HUES48 (cell line): ENCODE measurements at regions not wholly inside any gene's neighbourhood (a gene's known extent, or its start where the extent isn't known, plus 50 kb on each side); places are given as distances from the start of the nearest gene placed in this dataset.

Source experiments
- H3K27ac ChIP-seq: one replicate; pipeline ENCODE4 v1.7.0; 2013; ENCODE audit warnings: low read depth, low read length, inconsistent platforms
- H3K27me3 ChIP-seq: 2 replicates; pipeline ENCODE4 v1.6.1; 2013; ENCODE audit warnings: mild to moderate bottlenecking, low read length; ENCODE audit not compliant: control insufficient read depth, insufficient read depth
- H3K36me3 ChIP-seq: 2 replicates; pipeline ENCODE4 v1.6.1; 2013; ENCODE audit warnings: low read length; ENCODE audit not compliant: control insufficient read depth, insufficient read depth
- H3K4me1 ChIP-seq: 2 replicates; pipeline ENCODE4 v1.6.1; 2013; ENCODE audit warnings: mild to moderate bottlenecking, low read length; ENCODE audit not compliant: control insufficient read depth, insufficient read depth
- H3K4me3 ChIP-seq: 2 replicates; pipeline ENCODE4 v1.5.1; 2013; ENCODE audit warnings: mild to moderate bottlenecking, low read depth, low read length
- H3K9ac ChIP-seq: 2 replicates; pipeline ENCODE4 v1.6.1; 2013; ENCODE audit warnings: mild to moderate bottlenecking, low read depth, low read length, moderate library complexity
- H3K9me3 ChIP-seq: 2 replicates; pipeline ENCODE4 v1.6.1; 2013; ENCODE audit warnings: low read length; ENCODE audit not compliant: control insufficient read depth, insufficient read depth

DNA sequence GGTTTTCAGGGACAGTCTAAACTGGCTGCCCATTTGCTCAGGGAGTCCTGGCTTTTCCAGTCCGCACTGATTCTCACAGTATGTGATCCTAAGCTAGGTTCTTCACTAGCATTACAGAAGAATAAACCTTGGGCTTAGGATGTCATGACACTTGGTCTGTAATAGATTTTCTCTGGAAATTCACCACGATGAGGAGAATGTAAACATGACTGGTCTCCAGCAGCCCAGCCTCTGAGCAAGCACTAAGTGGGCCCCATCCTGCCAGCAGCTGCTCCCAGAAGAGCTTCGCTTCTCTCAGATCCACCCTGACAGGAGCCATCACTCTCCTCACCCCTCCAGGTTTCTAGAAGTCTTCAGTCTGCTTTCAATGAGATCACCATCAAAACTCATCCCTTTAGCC, 103.7 kb upstream of the ZPBP start:
- H3K27me3 ChIP-seq: no peaks in the 10 kb centered on the region
- no peak overlapping the region for H3K4me3 ChIP-seq
- no peak overlapping the region for H3K9ac ChIP-seq
- H3K9me3 ChIP-seq: no peaks in the 10 kb centered on the region
- H3K4me1 ChIP-seq: peaks cover 3% of the 10 kb centered on the region; the same call in 1 of the 2 replicates
- no peaks in the 10 kb centered on the region for H3K36me3 ChIP-seq
- H3K27ac ChIP-seq: no peak overlapping the region

DNA sequence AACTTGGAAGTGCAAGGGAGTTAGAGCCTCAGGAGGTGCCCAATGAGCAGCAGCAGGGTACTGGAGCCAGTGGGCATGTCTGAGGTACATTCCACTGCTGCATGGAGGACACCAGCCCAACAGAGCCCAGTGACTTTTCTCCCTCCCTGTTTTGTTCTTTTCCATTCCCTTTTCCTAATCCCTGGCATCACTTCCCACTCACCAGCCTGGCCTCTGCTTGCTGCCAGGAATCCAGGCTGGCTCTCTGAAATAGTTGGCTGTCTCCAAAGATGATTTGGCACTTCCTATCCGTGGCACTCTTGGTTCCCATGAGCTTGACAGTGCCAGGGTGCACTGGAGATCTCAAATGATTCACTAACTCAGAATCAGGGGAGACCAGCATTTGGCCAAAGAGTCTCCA, 97.7 kb upstream of the ZPBP start:
- no peaks in the 10 kb centered on the region for H3K36me3 ChIP-seq
- H3K9ac ChIP-seq: no peak overlapping the region
- H3K4me3 ChIP-seq: no peak overlapping the region
- H3K27ac ChIP-seq: no peak overlapping the region
- H3K9me3 ChIP-seq: no peaks in the 10 kb centered on the region
- H3K27me3 ChIP-seq: no peaks in the 10 kb centered on the region
- no peaks in the 10 kb centered on the region for H3K4me1 ChIP-seq

DNA sequence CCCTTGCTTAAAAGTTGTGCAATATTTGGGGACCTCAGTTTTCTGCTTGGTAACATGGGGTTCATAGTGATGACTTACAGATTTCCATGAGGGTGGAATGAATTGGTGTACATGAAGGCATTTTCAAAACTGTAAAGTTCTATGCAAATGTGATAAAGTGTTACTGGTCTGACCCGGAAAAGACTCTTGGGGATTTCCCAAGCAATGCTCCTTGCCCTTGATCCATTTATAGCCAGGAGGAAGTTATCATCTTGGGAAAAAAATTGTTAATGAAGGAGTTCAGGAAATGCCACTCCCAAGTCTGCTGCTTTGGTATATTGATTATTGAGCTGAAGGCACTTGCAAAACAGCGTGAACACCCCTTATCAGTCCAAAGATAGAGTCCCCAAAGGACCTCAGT, 96.3 kb upstream of the ZPBP start:
- H3K4me1 ChIP-seq: no peaks in the 10 kb centered on the region
- H3K27ac ChIP-seq: no peak overlapping the region
- no peaks in the 10 kb centered on the region for H3K9me3 ChIP-seq
- no peak overlapping the region for H3K4me3 ChIP-seq
- no peaks in the 10 kb centered on the region for H3K27me3 ChIP-seq
- no peak overlapping the region for H3K9ac ChIP-seq
- no peaks in the 10 kb centered on the region for H3K36me3 ChIP-seq

DNA sequence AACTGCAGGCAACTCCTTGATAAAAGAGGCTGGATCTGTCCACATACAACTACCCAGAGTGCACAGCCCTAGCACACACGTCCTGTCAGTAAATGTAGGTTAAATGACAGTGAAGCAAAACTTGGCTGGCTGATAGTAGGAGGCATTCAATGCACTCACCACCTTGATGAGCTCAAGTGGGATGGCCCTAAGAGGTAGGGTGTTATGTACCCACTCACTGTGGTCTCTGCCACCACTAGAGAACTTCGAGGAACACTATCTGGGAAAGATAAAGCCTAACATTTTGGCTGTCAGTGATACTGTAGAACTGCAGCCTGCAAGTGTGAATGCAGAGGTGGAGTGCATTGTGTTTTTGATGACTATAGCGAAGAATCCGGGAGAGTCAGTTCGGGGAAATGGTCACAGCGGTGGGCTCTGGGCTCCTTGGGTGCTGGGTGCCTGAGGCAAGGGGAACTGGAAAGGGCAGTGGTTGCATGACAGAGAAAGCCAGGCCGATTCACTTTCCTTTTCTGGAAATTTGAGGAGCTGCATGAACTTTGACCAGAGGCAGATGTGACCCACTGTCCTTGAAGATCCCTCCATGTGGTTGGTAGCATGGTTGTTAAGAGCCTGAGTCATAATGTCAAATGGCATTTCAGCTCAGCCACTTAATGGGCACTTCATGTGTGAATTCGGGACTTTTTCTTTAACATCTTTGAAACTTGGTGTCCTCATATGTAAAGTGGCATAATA, 93.1 kb upstream of the ZPBP start:
- Histone ChIP-seq H3K9me3 (no peaks in the 10 kb centered on the region), H3K27me3 (no peaks in the 10 kb centered on the region), H3K9ac (no peak overlapping the region), H3K4me1 (peaks cover 7% of the 10 kb centered on the region), H3K27ac (no peak overlapping the region), H3K36me3 (no peaks in the 10 kb centered on the region), H3K4me3 (no peak overlapping the region)

DNA sequence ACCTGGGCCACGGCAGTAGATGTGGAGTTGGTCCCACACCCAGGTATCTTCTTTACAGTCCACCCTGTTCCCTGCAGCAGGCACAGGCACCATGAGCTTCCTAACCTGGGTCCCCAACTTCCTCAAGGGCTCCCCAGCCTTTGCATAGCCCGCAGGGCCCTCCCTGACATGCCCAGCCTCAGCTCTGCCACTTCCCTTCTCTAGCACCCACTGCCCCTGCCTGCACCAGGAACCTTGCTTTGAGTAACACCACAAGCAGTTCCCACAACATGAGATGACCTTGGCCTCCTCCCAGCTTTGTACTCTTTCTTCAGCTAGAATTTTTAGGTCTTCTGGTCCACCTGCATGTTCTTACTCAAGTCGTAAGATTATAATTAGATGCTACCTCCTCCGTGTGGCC, 92.2 kb upstream of the ZPBP start:
- no peaks in the 10 kb centered on the region for H3K36me3 ChIP-seq
- no peaks in the 10 kb centered on the region for H3K27me3 ChIP-seq
- no peak overlapping the region for H3K27ac ChIP-seq
- H3K9me3 ChIP-seq: no peaks in the 10 kb centered on the region
- H3K4me1 ChIP-seq: peaks cover 7% of the 10 kb centered on the region
- no peak overlapping the region for H3K9ac ChIP-seq
- no peak overlapping the region for H3K4me3 ChIP-seq

DNA sequence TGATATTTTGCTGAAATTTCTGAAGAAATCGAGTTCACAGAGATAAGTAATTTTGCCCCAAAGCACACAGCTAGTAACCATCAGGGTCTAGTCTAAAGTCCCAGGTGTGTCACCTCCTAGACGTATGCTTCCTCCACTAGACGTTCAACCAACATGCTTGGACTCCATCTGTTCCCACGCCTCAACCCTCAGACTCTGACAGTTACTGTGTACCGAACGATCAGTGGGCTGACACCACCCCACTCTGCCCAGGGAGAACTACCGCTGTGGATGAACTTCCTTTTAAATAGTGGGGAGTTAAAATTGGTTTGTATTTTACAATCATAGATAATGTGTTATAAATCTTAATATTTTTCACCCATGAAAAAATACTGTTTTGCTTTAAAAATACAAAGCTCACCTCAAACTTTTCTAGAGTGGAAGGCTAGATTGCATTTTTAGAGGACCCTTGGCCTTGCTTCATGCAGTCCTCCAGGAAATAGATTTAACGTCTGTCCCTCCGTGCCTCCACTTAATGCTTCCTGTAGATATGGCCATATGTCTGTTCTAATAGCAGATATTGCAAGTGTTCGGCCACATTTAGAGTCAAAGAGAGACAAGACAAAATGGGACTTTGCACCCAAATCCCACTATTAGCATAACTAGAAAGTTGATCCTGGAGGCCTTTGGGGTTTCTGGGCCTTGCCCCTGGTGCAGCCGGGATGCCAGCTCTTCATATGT, 91.4 kb upstream of the ZPBP start:
- Histone ChIP-seq H3K4me1 (peaks cover 7% of the 10 kb centered on the region), H3K4me3 (no peak overlapping the region), H3K9me3 (no peaks in the 10 kb centered on the region), H3K36me3 (no peaks in the 10 kb centered on the region), H3K9ac (no peak overlapping the region), H3K27me3 (no peaks in the 10 kb centered on the region), H3K27ac (no peak overlapping the region)

DNA sequence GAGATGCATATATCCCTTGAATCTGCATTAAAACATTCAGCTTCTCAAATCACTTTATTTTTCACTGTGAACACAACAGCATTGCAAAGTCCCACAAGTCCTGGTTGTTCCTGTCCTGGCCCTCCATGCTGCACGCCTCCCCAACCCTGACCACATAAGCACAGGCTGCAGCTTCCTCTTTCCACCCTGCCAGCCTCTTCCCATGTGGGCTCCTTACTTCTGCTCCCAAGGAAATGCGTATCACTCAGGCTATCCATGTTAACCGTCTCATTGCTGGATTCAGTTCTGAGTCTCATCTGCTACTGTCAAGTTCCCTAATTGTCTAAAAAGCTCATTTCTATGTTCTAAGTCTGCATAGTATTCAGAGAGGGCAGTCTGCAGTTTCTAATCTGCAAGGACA, 89.7 kb upstream of the ZPBP start:
- no peaks in the 10 kb centered on the region for H3K36me3 ChIP-seq
- H3K9me3 ChIP-seq: no peaks in the 10 kb centered on the region
- H3K27ac ChIP-seq: no peak overlapping the region
- H3K4me3 ChIP-seq: no peak overlapping the region
- H3K27me3 ChIP-seq: no peaks in the 10 kb centered on the region
- H3K4me1 ChIP-seq: peaks cover 7% of the 10 kb centered on the region
- no peak overlapping the region for H3K9ac ChIP-seq

DNA sequence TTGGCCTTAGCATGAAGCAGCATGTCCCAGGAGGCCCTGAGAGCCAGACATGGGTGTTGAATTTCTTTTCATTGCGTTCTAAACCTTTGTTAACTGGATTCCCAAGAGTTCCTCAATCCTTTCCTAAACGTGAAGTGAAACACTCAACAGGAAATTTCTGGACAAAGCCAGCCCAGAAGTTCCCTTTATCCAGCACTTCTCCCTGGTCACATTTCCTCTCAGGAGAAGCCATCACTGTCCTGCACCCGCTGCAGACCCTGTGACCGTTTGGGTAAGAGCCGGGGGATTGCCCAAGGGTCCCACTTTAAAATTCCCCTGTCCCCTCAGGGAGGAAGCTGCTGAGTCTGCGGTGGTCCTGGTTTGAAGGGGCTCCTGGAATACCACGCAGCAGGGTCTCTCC, 88.0 kb upstream of the ZPBP start:
- H3K36me3 ChIP-seq: no peaks in the 10 kb centered on the region
- no peaks in the 10 kb centered on the region for H3K27me3 ChIP-seq
- H3K9ac ChIP-seq: no peak overlapping the region
- H3K27ac ChIP-seq: no peak overlapping the region
- H3K4me3 ChIP-seq: no peak overlapping the region
- H3K9me3 ChIP-seq: no peaks in the 10 kb centered on the region
- peaks cover 7% of the 10 kb centered on the region for H3K4me1 ChIP-seq

DNA sequence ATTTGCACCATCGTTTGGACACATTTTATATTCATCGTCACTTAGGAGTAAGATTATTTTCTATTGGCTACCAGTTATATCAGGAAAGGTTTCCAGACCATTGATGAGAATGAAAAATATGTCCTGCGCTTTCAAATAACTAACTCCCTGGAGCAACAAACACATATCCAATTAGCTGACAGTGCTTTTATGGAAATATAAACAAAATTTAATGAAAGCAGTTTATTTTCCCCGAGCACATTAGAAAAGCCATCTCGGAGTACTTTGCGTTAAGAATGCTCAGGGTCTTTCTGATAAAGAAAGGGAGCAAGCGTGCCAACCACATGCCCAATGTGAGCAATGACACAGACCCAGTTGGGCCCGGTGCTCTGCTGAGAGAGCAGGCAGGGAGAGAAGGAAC, 85.1 kb upstream of the ZPBP start:
- no peak overlapping the region for H3K9ac ChIP-seq
- H3K27me3 ChIP-seq: no peaks in the 10 kb centered on the region
- no peaks in the 10 kb centered on the region for H3K36me3 ChIP-seq
- H3K4me3 ChIP-seq: no peak overlapping the region
- no peaks in the 10 kb centered on the region for H3K9me3 ChIP-seq
- H3K27ac ChIP-seq: no peak overlapping the region
- H3K4me1 ChIP-seq: peaks cover 4% of the 10 kb centered on the region

DNA sequence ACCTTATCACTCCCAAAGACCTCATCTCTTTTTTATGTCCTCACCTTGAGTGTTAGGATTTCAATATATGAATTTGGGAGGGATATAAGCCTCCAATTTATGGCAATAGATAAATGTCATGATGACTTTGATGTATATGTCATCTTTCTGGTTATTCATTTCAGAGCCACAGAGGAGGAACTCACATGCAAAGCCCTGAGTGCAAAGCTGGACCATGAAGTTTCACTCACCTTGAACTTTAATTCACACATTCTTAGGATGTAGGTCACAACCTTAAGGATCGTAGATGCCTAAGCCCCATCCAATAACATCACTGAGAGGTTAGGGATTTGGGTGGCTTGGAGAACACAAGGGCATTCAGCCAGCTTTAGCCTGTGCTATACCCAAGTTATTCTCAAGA, 81.9 kb upstream of the ZPBP start:
- Histone ChIP-seq H3K4me1 (no peaks in the 10 kb centered on the region), H3K9ac (no peak overlapping the region), H3K36me3 (no peaks in the 10 kb centered on the region), H3K27me3 (no peaks in the 10 kb centered on the region), H3K4me3 (no peak overlapping the region), H3K27ac (no peak overlapping the region), H3K9me3 (no peaks in the 10 kb centered on the region)
